Ishikawa (cell line): ENCODE measurements at regions not wholly inside any gene's neighbourhood (a gene's known extent, or its start where the extent isn't known, plus 50 kb on each side); places are given as distances from the start of the nearest gene placed in this dataset.

ENCODE experiments used
- CEBPB ChIP-seq: IDR thresholded peaks from 2 replicates; pipeline ENCODE4 v1.6.1; 2012
- CREB1 ChIP-seq: IDR thresholded peaks from 2 replicates; pipeline ENCODE4 v1.6.1; 2012; ENCODE audit warnings: low read depth
- EGR1 ChIP-seq: IDR thresholded peaks from 2 replicates; pipeline ENCODE4 v1.6.1; 2012
- EP300 ChIP-seq: IDR thresholded peaks from 2 replicates; pipeline ENCODE4 v1.6.1; 2012; ENCODE audit warnings: borderline replicate concordance
- FOXM1 ChIP-seq: IDR thresholded peaks from 2 replicates; pipeline ENCODE4 v1.6.1; 2012; ENCODE audit warnings: low read depth, borderline replicate concordance
- NFIC ChIP-seq: IDR thresholded peaks from 2 replicates; pipeline ENCODE4 v1.6.1; 2012
- RAD21 ChIP-seq: IDR thresholded peaks from 2 replicates; pipeline ENCODE4 v1.6.1; 2012; ENCODE audit warnings: low read depth
- REST ChIP-seq: IDR thresholded peaks from 2 replicates; pipeline ENCODE4 v1.6.1; 2012; ENCODE audit warnings: low read depth, mild to moderate bottlenecking
- TAF1 ChIP-seq: IDR thresholded peaks from 2 replicates; pipeline ENCODE4 v1.6.1; 2012; ENCODE audit warnings: low read depth, mild to moderate bottlenecking
- TCF12 ChIP-seq: IDR thresholded peaks from 2 replicates; pipeline ENCODE4 v1.6.1; 2012; ENCODE audit warnings: low read depth
- TEAD4 ChIP-seq: IDR thresholded peaks from 2 replicates; pipeline ENCODE4 v1.6.1; 2012
- USF1 ChIP-seq: IDR thresholded peaks from 2 replicates; pipeline ENCODE4 v1.6.1; 2012
- YY1 ChIP-seq: IDR thresholded peaks from 2 replicates; pipeline ENCODE4 v1.6.1; 2012; ENCODE audit warnings: low read depth
- ZBTB7A ChIP-seq: IDR thresholded peaks from 2 replicates; pipeline ENCODE4 v1.6.1; 2012; ENCODE audit warnings: low read depth
- TF ChIP-seq, protein P1 (sequence below): IDR thresholded peaks from 2 replicates; pipeline ENCODE4 v1.6.1; 2012

- TF ChIP-seq EP300 (no peak), TEAD4 (no peak)
- TF ChIP-seq, protein P1, sequence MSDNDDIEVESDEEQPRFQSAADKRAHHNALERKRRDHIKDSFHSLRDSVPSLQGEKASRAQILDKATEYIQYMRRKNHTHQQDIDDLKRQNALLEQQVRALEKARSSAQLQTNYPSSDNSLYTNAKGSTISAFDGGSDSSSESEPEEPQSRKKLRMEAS = no peak
Measured at GRCh38 chr6:76553256-76553655, 480.8 kb upstream of the IMPG1 start.

DNA sequence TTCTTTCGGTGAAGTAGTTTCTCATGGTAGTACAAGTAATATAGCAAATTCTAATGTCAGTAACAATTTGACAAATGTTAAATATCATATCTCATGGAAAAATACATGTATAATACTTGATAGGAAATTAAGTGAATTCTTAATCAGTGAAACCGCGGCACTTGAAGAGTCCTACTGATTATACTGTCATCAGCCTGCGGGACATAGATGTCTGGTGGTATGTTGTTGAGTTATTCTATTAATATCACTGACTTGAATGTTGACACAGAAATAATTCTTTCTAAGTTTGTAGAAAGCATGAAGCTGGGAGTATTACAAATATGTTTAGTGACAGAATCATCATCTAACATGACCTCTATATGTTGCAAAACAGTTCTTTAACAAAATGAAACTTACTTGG, 479.8 kb upstream of the IMPG1 start:
- TF ChIP-seq, protein P1 = no peak
- TF ChIP-seq CREB1 (no peak), YY1 (no peak), TAF1 (no peak), EGR1 (no peak), REST (no peak)

DNA sequence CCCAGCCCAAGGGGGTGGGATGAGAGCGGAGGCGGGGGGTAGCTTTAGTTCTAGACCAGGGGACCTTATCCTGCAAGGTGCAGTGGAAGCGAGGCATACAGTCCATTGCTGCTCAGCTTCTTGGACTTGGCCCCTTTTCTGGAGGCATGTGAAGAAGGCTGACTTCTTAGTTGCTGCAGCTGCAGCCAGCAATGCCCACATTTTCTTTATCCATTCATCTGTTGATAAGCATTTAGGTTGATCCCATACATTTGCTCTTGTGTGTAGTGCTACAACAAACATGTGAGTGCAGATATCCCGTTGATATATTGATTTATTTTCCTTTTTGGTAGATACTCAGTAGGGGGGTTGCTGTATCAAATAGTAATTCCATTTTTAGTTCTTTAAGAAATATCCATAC, 461.2 kb upstream of the IMPG1 start:
- TF ChIP-seq RAD21 (no peak), TAF1 (no peak), EGR1 (no peak), CREB1 (no peak), CEBPB (no peak), YY1 (no peak), TCF12 (no peak), TEAD4 (no peak), ZBTB7A (no peak), USF1 (no peak)

DNA sequence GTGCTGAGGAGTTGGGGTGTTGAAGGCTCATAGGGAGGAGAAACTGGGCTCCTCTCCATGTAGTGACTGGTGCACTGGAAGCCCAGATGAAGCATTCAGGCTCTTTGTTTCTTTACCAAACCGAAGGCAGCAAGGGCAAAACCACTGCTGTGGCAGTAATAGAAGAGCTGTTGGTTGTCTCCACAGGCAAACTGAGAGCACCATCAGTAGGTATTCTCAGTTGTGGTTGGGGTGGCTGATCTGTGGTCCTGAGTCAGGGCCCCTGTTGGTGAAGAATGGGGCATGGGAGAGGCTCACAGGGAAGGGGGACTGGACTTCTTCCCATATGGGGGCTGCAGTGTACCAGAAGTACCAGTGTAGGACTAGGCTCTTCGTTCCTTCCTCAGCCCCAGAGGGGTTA, 460.2 kb upstream of the IMPG1 start:
- no peak for TF ChIP-seq RAD21

DNA sequence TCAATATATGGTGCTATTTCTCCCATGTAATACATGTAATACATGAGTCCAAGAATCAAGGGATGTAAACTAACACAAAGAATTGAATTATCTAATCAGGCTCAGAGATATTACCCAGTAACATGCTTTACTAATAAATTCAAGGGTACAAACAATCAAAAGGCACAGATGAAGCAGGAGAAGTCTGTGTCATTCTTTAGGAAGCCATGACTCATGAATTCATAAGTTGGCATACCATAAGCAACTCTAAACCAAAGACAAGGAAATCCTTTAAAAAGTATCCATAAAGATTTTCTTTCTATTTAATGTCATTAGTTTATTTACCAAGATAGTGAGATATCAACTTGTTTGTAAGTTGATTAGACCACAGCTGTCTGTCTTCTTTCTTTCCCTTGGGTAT, 446.0 kb upstream of the IMPG1 start:
- TF ChIP-seq TAF1 (no peak), RAD21 (no peak), USF1 (no peak)

- TF ChIP-seq CEBPB = no peak
- TF ChIP-seq, protein P1 = no peak
- no peak for TF ChIP-seq NFIC
- TF ChIP-seq TCF12 = no peak
- TF ChIP-seq FOXM1 = no peak
- TF ChIP-seq EP300 = no peak
- no peak for TF ChIP-seq TEAD4
- TF ChIP-seq REST = no peak
- no peak for TF ChIP-seq YY1
- no peak for TF ChIP-seq CREB1
- no peak for TF ChIP-seq RAD21
- TF ChIP-seq EGR1 = no peak
- TF ChIP-seq ZBTB7A = no peak
- TF ChIP-seq USF1 = no peak
- TF ChIP-seq TAF1 = no peak
Measured at GRCh38 chr6:76516924-76517323, 444.5 kb upstream of the IMPG1 start.

DNA sequence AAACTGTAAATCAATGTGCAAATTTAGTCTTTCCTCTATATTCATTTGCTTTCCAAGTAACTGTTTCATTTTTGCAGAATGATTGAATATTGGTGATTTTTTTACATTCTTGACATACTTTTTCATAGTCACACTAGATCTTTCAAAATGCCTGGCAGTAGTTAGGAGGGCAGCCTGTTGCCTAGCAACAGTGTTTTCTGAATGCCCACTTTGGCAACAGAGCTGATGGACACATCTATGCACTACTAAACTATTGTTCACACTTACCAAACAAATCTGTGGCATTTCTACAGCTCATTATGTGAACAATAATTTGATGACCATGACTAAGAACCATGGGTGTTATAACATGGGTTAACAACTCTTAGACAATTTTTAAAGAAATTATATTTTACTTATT, 438.0 kb upstream of the IMPG1 start:
- TF ChIP-seq CREB1 (no peak), TAF1 (no peak), REST (no peak), USF1 (no peak), TEAD4 (no peak)
